GM23248 (cell line): ENCODE measurements at regions not wholly inside any gene's neighbourhood (a gene's known extent, or its start where the extent isn't known, plus 50 kb on each side); places are given as distances from the start of the nearest gene placed in this dataset.

ENCODE experiments used
- EZH2 ChIP-seq: fragments of 200-600 bp; sonication (generic); IDR thresholded peaks from 2 replicates; pipeline ENCODE4 v1.6.1; 2018; ENCODE audit warnings: antibody characterized with exemption, mild to moderate bottlenecking; ENCODE audit not compliant: insufficient read depth, poor library complexity, severe bottlenecking
- EZH2phosphoT487 ChIP-seq: fragments of 200-600 bp; sonication (generic); IDR thresholded peaks from 2 replicates; pipeline ENCODE4 v1.6.1; 2018; ENCODE audit warnings: antibody characterized with exemption, moderate library complexity, mild to moderate bottlenecking, low read depth; ENCODE audit not compliant: insufficient read depth

GRCh38 chrX:40950546-40950945 lies 134.7 kb upstream of the USP9X start:
- no peak for TF ChIP-seq EZH2
- no peak for TF ChIP-seq EZH2phosphoT487
